Nucleus accumbens (tissue), 56 donors: ENCODE measurements at regions not wholly inside any gene's neighbourhood (a gene's known extent, or its start where the extent isn't known, plus 50 kb on each side); places are given as distances from the start of the nearest gene placed in this dataset.
"Not testable (repeated sequence)": the region's sequence is repeated elsewhere in the genome, so short reads cannot be mapped to it uniquely, and the experiment has no call there.

Source experiments
- DNase-seq, 56 donors: peaks; one replicate each; lab custom pipeline; 2025; lab: John Stamatoyannopoulos, UW

- no peak for DNase-seq
Observed at GRCh38 chrX:94813541-94813940, 1139.5 kb downstream of the FAM133A start.

GRCh38 chrX:94814216-94814615, 1140.2 kb downstream of the FAM133A start:
- no peak for DNase-seq

- no peak for DNase-seq
Observed at GRCh38 chrX:94830717-94831116, 1156.7 kb downstream of the FAM133A start.

GRCh38 chrX:94831364-94831763, 1157.4 kb downstream of the FAM133A start:
- no peak for DNase-seq

GRCh38 chrX:94834226-94834625, 1160.2 kb downstream of the FAM133A start:
- DNase-seq = no peak

GRCh38 chrX:94850811-94851210, 1176.8 kb downstream of the FAM133A start:
- DNase-seq = peak in 4 of 56 donors; percentile 0 to 1 (median 0)

- DNase-seq = no peak
Observed at GRCh38 chrX:94854251-94854650, 1180.2 kb downstream of the FAM133A start.

GRCh38 chrX:94862470-94862869, 1188.5 kb downstream of the FAM133A start:
- not testable (repeated sequence) for DNase-seq

GRCh38 chrX:94871640-94872039, 1197.6 kb downstream of the FAM133A start:
- no peak for DNase-seq

GRCh38 chrX:94901849-94902248, 1227.8 kb downstream of the FAM133A start:
- DNase-seq = no peak

- no peak for DNase-seq
Observed at GRCh38 chrX:94908171-94908570, 1234.2 kb downstream of the FAM133A start.

- no peak for DNase-seq
Observed at GRCh38 chrX:94908648-94909047, 1234.6 kb downstream of the FAM133A start.

- no peak for DNase-seq
Observed at GRCh38 chrX:94914235-94914634, 1240.2 kb downstream of the FAM133A start.

GRCh38 chrX:94932278-94932965, 1258.4 kb downstream of the FAM133A start:
- DNase-seq = no peak

- DNase-seq = no peak
Observed at GRCh38 chrX:94936722-94937121, 1262.7 kb downstream of the FAM133A start.

- DNase-seq = no peak
Observed at GRCh38 chrX:94937491-94937890, 1263.5 kb downstream of the FAM133A start.

- no peak for DNase-seq
Observed at GRCh38 chrX:94942603-94943002, 1268.6 kb downstream of the FAM133A start.

GRCh38 chrX:94946137-94946536, 1272.1 kb downstream of the FAM133A start:
- DNase-seq = not testable (repeated sequence)

- DNase-seq = no peak
Observed at GRCh38 chrX:94961730-94962129, 1287.7 kb downstream of the FAM133A start.

- no peak for DNase-seq
Observed at GRCh38 chrX:94977562-94977961, 1303.6 kb downstream of the FAM133A start.

GRCh38 chrX:94977986-94978385, 1304.0 kb downstream of the FAM133A start:
- DNase-seq = no peak
